GM18873 (cell line): ENCODE measurements at regions not wholly inside any gene's neighbourhood (a gene's known extent, or its start where the extent isn't known, plus 50 kb on each side); places are given as distances from the start of the nearest gene placed in this dataset.
"Not testable (repeated sequence)": the region's sequence is repeated elsewhere in the genome, so short reads cannot be mapped to it uniquely, and the experiment has no call there.

ENCODE experiments used
- ATAC-seq: cut with Tn5 transposase; IDR thresholded peaks from one replicate; pipeline ENCODE4 v1.9.1; 2021; ENCODE audit warnings: mild to moderate bottlenecking, moderate library complexity, moderate number of reproducible peaks; ENCODE audit not compliant: unreplicated experiment, low FRiP score

DNA sequence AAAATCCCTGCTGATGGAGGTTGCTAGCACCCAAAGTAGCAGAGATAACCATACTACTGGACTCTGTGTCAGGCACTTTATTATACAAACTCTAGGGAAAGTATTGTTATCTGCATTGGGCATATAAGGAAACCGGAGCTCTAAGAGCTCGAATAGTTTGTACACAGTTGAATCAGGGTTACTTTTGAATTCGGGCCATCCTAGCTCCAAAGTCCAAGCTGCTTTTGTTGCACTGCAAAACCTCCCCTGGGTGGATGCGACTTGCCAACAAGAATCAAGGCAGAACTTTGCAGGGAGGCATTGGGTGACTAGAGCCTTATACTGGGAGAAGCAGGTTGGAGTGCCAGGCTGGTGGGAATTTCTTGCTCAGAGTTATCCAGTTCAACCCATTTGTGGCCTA is 435.1 kb downstream of the SPATA31D1 start:
- ATAC-seq, result no peak

DNA sequence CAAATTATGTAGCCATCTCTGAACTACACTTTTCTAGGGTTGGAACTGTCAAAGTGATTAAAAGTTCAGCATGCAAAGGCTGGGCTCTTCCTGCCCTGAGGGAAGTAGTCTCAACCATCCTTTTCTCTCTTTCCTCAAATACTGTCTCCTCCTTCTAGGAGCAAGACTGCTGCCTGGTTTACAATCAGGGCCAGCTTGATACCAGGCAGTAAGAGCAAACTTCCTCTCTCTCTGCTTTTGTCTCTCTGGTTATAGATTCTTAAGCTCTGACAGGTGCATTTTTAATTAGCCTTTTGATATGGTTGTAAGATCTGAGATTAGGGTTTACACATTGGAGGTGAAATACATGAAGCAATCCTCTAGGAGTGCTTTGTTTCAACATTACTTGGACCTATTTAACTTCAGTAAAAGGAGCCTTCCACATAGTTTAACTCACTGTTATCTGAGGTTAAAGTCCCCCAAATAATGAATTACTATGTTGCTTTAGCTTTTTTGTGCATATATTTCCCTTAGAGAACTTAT is 436.1 kb downstream of the SPATA31D1 start:
- no peak for ATAC-seq

- ATAC-seq, result no peak
Observed at GRCh38 chr9:82431121-82431520, 442.5 kb downstream of the SPATA31D1 start.

DNA sequence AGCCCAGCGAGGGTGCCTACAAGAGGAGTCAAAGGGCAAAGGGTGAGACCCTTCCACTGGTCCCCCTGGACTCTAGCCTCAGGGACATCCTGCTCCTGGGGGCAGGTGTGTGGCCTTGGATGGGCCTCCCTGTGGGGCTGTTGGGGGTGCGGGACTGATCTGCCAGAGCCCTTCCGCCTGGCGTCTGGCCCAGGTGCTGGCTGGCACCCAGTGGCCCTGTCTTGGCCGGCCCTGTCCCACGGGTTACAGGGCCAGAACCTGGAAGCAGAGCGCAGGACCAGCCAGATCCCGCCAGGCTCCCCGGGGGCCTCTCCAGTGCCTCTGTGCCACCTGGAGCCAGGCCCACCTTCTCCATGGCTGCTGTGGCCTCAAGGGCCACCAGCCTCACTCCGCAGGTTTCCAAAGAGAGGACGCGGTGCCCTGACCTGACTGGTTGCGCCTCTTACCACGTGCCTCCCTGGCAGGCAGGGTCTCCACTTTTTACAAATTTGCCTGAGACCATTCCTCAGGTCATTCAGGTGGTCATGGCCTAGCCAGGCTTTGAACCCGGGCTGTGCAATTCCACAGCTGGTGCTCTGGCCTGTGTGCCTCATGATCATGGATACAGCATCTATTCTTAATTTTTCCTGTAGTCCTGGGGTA is 444.8 kb downstream of the SPATA31D1 start:
- not testable (repeated sequence) for ATAC-seq

- no peak for ATAC-seq
Observed at GRCh38 chr9:82436475-82436874, 447.9 kb downstream of the SPATA31D1 start.

DNA sequence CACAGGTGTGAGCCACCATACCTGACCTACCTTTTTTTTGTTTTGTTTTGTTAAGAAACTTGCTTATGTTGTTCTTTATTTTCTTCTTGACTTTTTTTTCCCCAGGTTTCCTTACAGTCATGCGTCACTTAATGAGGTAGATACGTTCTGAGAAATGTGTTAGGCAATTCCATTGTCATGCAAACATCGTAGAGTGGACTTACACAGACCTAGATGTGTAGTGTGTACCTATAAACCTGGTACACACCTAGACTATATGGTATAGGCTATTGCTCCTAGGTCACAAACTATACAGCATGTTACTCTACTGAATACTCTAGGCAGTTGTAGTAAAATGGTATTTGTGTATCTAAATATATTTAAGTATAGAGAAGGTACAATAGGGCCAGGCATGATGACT is 448.6 kb downstream of the SPATA31D1 start:
- not testable (repeated sequence) for ATAC-seq

GRCh38 chr9:82438581-82438980 is 450.0 kb downstream of the SPATA31D1 start:
- no peak for ATAC-seq

- ATAC-seq, result no peak
Observed at GRCh38 chr9:82443312-82443711, 454.7 kb downstream of the SPATA31D1 start.

- no peak for ATAC-seq
Observed at GRCh38 chr9:82445556-82445955, 457.0 kb downstream of the SPATA31D1 start.

- ATAC-seq, result no peak
Observed at GRCh38 chr9:82447343-82447742, 458.8 kb downstream of the SPATA31D1 start.

- ATAC-seq, result no peak
Observed at GRCh38 chr9:82449986-82450385, 461.4 kb downstream of the SPATA31D1 start.

DNA sequence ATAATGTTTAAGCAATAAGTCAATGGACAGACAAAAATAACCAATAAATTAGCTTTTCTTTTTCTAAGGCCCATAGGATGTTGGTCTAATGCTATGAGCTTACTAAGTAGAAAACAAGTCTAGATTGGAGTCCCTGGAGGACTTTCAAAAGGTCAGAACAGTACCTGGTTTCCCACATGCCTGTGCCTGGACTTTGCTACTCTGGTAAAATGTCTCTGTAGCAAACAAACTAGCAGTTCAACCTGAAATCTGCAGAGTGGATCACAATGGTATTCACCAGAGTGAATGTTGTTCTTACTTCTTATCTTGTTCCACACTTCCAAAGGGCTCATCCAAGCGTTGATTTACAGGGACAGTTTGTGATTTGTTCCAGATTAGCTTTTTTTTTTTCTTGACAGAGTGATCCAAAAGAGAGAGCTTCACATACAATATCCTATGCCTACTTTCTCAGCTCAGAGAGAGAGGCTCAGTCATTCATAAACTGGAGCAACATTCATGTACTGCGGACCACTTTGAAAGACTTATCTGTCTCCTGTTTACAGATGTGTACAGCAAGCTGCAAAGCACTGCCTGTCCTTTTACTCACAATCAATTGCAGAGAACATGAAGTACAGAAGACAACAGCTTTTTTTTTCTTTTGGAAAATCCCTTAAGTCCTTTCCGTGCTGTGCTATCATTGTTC is 466.1 kb downstream of the SPATA31D1 start:
- ATAC-seq, result no peak

DNA sequence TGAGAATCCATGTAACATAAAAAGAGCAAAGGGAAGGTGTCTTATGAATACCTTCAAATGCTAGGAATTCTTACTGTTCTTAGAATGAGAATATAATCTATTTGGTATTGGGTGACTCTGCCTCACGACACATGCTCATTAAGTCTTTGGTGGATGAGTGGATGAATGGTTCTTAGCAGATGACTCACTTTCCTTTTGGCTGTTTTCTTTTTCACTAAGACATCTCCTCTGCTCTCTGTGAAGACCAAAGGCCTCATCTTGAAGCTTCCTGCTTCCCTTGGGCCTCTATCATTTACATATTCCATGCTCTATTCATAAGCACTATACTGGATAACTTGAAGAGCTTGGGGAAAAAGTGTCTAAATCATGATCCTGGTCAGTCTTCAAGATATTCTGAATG is 468.1 kb downstream of the SPATA31D1 start:
- ATAC-seq, result no peak

DNA sequence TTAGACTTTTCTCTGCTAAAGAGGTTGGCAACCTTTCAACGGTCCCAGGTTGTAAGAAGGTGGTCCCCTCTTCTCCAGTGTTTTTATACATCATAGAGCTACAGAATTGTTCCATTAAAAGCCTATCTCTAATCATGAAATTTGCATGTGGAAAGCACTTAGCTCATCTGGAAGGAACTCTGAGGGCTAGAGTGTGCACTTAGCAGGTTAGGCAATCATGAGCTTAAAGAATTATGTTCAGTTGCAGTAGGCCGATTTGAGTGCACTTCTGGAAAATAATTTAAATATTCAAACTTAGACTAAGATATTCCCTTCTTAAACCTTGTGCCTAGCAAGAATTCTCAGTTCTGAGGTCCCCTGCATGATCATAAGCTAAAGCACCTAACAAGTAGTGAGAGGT is 468.7 kb downstream of the SPATA31D1 start:
- ATAC-seq, result no peak

DNA sequence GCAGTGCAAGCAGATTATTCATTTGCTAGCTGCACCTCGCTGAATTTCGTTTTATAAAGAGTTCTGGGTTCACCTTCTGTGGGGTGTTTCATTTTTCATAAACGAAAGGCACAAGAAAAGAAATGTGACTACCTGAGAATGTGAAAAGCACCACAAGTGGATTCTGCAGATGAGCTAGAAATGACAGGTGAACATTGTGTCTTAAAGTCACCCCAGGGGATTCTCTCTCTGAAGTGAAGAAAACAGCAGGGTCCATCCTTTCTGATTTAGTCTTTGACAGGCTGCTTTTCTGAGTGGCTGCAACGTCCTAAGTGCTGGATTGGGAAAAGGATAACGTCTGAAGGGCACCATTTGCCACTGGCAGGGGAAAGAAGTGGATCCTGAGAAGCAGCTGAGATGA is 469.3 kb downstream of the SPATA31D1 start:
- no peak for ATAC-seq

GRCh38 chr9:82458296-82458695 is 469.7 kb downstream of the SPATA31D1 start:
- no peak for ATAC-seq

DNA sequence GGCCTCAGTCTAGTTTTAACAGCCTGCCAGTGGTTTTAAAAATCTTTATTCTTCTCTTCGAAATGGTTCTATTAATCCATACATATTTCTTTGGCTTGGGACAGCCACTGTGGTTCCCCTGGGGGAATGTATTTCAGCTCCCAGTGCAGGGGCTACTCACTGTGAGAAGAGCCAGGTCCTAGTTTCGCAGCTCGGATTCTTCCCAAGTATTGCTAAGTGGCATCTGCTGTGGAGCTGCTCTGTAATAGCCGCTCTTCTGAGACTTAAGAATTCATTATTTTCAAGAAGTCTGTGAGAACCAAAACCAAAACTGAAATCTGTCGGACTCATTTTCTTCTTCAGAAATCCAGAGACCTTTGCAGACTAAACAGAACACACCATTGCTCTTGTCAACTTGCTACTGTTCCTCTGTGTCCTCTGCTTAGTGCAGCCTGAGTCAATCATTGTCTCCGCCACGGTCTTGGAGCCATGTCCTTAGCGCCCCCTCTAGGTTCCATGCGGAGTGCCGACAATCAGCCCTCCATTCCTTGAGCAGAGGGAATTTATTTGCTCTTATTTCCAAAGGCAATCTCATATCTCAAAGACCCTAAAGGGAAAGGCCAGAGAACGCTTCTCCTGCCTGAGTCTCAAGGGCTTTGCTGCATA is 478.2 kb downstream of the SPATA31D1 start:
- no peak for ATAC-seq

DNA sequence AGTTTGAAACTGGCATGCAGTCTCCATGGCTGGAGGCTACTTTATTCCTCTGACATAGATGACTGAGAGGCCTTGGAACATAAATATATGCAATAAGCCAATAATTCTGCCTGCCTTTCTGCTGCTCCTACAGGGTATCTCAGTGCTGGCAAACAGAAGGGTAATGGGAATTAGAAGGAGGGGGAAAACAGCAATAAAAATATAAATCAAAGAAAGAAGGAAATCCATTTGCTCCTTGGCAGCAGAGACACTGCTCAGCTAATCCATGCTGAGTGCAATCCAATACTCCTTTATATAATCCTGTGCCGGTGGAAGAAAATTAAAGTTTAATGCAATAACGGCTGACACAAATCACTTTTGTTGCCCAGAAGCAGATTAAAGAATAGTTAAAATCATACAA is 478.9 kb downstream of the SPATA31D1 start:
- ATAC-seq, result no peak

DNA sequence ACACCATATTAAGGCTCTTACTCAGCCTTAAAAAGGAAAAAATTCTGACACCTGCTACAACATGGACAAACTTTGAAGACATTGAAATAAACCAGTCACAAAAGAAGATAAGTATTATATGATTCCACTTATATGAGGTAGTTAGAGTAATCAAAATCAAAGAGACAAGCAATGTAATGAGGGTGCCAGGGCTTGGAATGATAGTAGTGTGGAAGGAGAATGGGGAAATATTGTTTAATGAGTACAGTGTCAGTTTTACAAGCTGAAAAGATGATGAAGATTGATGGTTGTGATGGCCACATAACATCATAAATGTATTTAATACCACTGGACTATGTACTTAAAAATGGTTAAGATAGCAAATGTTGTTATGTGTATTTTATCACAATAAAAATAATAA is 485.7 kb downstream of the SPATA31D1 start:
- ATAC-seq, result no peak

GRCh38 chr9:82475584-82476301 is 487.2 kb downstream of the SPATA31D1 start:
- no peak for ATAC-seq

DNA sequence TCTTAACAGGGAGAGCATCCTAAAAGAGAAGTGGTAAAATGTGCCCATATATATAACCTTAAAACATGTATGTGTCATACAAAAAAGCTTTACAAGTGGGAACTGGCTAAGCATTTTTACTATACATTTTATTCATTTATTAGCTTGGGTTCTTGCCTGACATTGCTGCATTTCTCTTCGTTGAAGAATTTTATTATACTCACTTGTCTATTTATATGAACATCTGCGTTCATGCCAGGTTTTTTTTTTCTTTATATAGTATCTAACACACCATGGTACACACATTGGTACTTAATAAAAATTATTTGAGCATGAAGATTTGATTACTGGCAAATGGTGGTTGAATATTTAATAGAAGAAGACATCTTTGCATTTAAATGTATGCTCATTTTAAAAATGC is 492.3 kb downstream of the SPATA31D1 start:
- ATAC-seq, result no peak
